H9 (cell line): ENCODE measurements at regions not wholly inside any gene's neighbourhood (a gene's known extent, or its start where the extent isn't known, plus 50 kb on each side); places are given as distances from the start of the nearest gene placed in this dataset.

Experiments used
- DNase-seq: peaks from one replicate; pipeline ENCODE4 v3.0.0-alpha.2; 2017
- H2AFZ ChIP-seq: one replicate; pipeline ENCODE4 v1.6.1; 2013; ENCODE audit warnings: mild to moderate bottlenecking, low read length, control low read depth, moderate library complexity
- H2AK5ac ChIP-seq: 2 replicates; pipeline ENCODE4 v1.6.1; 2013; ENCODE audit warnings: low read length, control low read depth, mixed read lengths; ENCODE audit not compliant: insufficient read length
- H2BK120ac ChIP-seq: one replicate; pipeline ENCODE4 v1.6.1; 2013; ENCODE audit warnings: low read depth, mild to moderate bottlenecking, low read length, control low read depth, inconsistent platforms; ENCODE audit not compliant: poor library complexity, severe bottlenecking
- H2BK12ac ChIP-seq: 2 replicates; pipeline ENCODE4 v1.6.1; 2013; ENCODE audit warnings: low read length, control low read depth, mixed read lengths, low read depth; ENCODE audit not compliant: insufficient read length
- H2BK15ac ChIP-seq: 2 replicates; pipeline ENCODE4 v1.6.1; 2013; ENCODE audit warnings: low read depth, low read length, control low read depth
- H2BK20ac ChIP-seq: one replicate; pipeline ENCODE4 v1.6.1; 2013; ENCODE audit warnings: low read depth, mild to moderate bottlenecking, low read length, control low read depth, inconsistent platforms; ENCODE audit not compliant: poor library complexity, severe bottlenecking
- H2BK5ac ChIP-seq: 2 replicates; pipeline ENCODE4 v1.6.1; 2013; ENCODE audit warnings: low read length, control low read depth, mixed read lengths; ENCODE audit not compliant: insufficient read length
- H3K14ac ChIP-seq: 2 replicates; pipeline ENCODE4 v1.6.1; 2013; ENCODE audit warnings: low read length, control low read depth; ENCODE audit not compliant: insufficient read depth
- H3K18ac ChIP-seq: 2 replicates; pipeline ENCODE4 v1.6.1; 2013; ENCODE audit warnings: low read depth, mild to moderate bottlenecking, mixed read lengths, low read length, control low read depth; ENCODE audit not compliant: insufficient read length
- H3K23ac ChIP-seq: 2 replicates; pipeline ENCODE4 v1.6.1; 2013; ENCODE audit warnings: low read length, control low read depth, mixed read lengths, low read depth; ENCODE audit not compliant: insufficient read length
- H3K23me2 ChIP-seq: 2 replicates; pipeline ENCODE4 v1.6.1; 2013; ENCODE audit warnings: low read depth, mild to moderate bottlenecking, mixed read lengths, low read length, control low read depth; ENCODE audit not compliant: insufficient read length, poor library complexity, severe bottlenecking
- H3K27ac ChIP-seq: 2 replicates; pipeline ENCODE4 v1.5.1; 2013; ENCODE audit warnings: low read length, control low read depth, mixed read lengths, low read depth; ENCODE audit not compliant: insufficient read length
- H3K27me3 ChIP-seq: 2 replicates; pipeline ENCODE4 v1.6.1; 2013; ENCODE audit warnings: low read length, control low read depth, inconsistent platforms; ENCODE audit not compliant: insufficient read depth
- H3K4ac ChIP-seq: 2 replicates; pipeline ENCODE4 v1.6.1; 2013; ENCODE audit warnings: low read depth, mild to moderate bottlenecking, control low read depth, inconsistent platforms, low read length, moderate library complexity
- H3K4me1 ChIP-seq: 2 replicates; pipeline ENCODE4 v1.6.1; 2013; ENCODE audit warnings: low read length, control low read depth, inconsistent platforms; ENCODE audit not compliant: insufficient read depth
- H3K4me2 ChIP-seq: 2 replicates; pipeline ENCODE4 v1.6.1; 2013; ENCODE audit warnings: low read length, control low read depth, mixed read lengths; ENCODE audit not compliant: insufficient read length, insufficient read depth
- H3K56ac ChIP-seq: 2 replicates; pipeline ENCODE4 v1.6.1; 2013; ENCODE audit warnings: low read depth, mild to moderate bottlenecking, mixed read lengths, low read length, control low read depth; ENCODE audit not compliant: insufficient read length
- H3K79me1 ChIP-seq: 2 replicates; pipeline ENCODE4 v1.6.1; 2013; ENCODE audit warnings: low read depth, mild to moderate bottlenecking, moderate library complexity, low read length, control low read depth, inconsistent platforms; ENCODE audit not compliant: insufficient read depth, poor library complexity, severe bottlenecking
- H3K79me2 ChIP-seq: 2 replicates; pipeline ENCODE4 v1.6.1; 2013; ENCODE audit warnings: low read length, control low read depth, inconsistent platforms; ENCODE audit not compliant: insufficient read depth
- H3K9ac ChIP-seq: 2 replicates; pipeline ENCODE4 v1.6.1; 2013; ENCODE audit warnings: low read length, control low read depth, mixed read lengths; ENCODE audit not compliant: insufficient read length; ENCODE audit errors: extremely low read depth
- H3K9me3 ChIP-seq: one replicate; pipeline ENCODE4 v1.6.1; 2013; ENCODE audit warnings: low read depth, low read length, inconsistent platforms; ENCODE audit not compliant: control insufficient read depth
- H3T11ph ChIP-seq: one replicate; pipeline ENCODE4 v1.6.1; 2013; ENCODE audit warnings: mild to moderate bottlenecking, low read length, control low read depth, inconsistent platforms
- H4K20me1 ChIP-seq: one replicate; pipeline ENCODE4 v1.6.1; 2013; ENCODE audit not compliant: control insufficient read depth, insufficient read length, insufficient read depth
- H4K5ac ChIP-seq: 2 replicates; pipeline ENCODE4 v1.6.1; 2013; ENCODE audit warnings: low read depth, mild to moderate bottlenecking, mixed read lengths, low read length, control low read depth; ENCODE audit not compliant: insufficient read length
- H4K8ac ChIP-seq: replicated peaks from 2 replicates; pipeline ENCODE4 v1.6.1; 2013; ENCODE audit warnings: low read length, control low read depth, mixed read lengths, low read depth; ENCODE audit not compliant: insufficient read length
- H4K91ac ChIP-seq: 2 replicates; pipeline ENCODE4 v1.6.1; 2013; ENCODE audit warnings: low read depth, mild to moderate bottlenecking, moderate library complexity, mixed read lengths, low read length, control low read depth; ENCODE audit not compliant: insufficient read length
- H3K27ac Mint-ChIP-seq, 3 experiments: 2 replicates in 2 of 3; 3 replicates in 1 of 3; pipeline ENCODE4 v1.8.0; 2020 to 2021; ENCODE audit warnings: mixed read lengths in 3 of 3, mild to moderate bottlenecking in 1 of 3, moderate library complexity in 1 of 3
- H3K27me3 Mint-ChIP-seq: 2 replicates; pipeline ENCODE4 v1.8.0; 2021; ENCODE audit warnings: low read depth, mild to moderate bottlenecking, moderate library complexity, mixed read lengths
- H3K36me3 Mint-ChIP-seq, 3 experiments: 2 replicates in 2 of 3; 3 replicates in 1 of 3; pipeline ENCODE4 v1.8.0; 2020 to 2021; ENCODE audit warnings: low read depth in 3 of 3, mixed read lengths in 3 of 3; ENCODE audit not compliant: insufficient read depth in 1 of 3
- H3K4me1 Mint-ChIP-seq, 2 experiments: 2 replicates each; pipeline ENCODE4 v1.8.0; 2020; ENCODE audit warnings: mixed read lengths in 2 of 2
- H3K4me3 Mint-ChIP-seq, 2 experiments: 2 replicates in 1 of 2; 3 replicates in 1 of 2; pipeline ENCODE4 v1.8.0; 2020 to 2021; ENCODE audit warnings: mild to moderate bottlenecking in 2 of 2, mixed read lengths in 2 of 2, moderate library complexity in 1 of 2
- H3K9me3 Mint-ChIP-seq, 2 experiments: 2 replicates in 1 of 2; 3 replicates in 1 of 2; pipeline ENCODE4 v1.8.0; 2020; ENCODE audit warnings: mild to moderate bottlenecking in 2 of 2, mixed read lengths in 2 of 2, moderate library complexity in 1 of 2
- WGBS: extraction: QIAGEN DNeasy Blood & Tissue Kit; methylation state at CpG from one replicate; pipeline ENCODE4 v1.1.7; 2013; ENCODE audit warnings: missing lambda C conversion rate, low lambda C conversion rate, mixed read lengths; ENCODE audit not compliant: insufficient read length; ENCODE audit errors: extremely low coverage; 5-methylcytosine and 5-hydroxymethylcytosine counted together
- TF ChIP-seq, protein P1 (sequence below): fragments of 200-600 bp; sonication (generic); conservative IDR thresholded peaks from 3 replicates; pipeline ENCODE4 v1.8.0; 2021; ENCODE audit warnings: antibody characterized with exemption, mild to moderate bottlenecking

DNA sequence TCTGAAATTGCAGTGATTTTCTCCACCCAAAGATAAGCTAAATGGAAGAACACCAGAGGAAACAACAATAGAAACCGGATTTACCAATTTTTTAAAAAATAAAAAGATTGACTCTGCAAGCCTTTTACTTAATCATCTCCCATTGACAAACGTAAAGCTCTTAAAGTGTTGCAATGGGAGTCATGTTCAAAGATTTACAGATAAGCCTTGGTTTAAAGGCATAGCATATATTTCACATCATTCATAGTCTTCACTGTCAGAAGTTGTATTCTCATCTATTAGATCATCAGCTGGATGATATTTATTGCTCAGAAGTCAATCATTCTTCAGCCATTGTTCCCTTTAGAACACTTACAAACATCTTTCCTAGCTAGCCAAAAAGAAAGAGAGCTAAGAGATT, 397.6 kb downstream of the GBE1 start:
- no peak overlapping the region for H2AFZ ChIP-seq
- H3K4ac ChIP-seq: no peak overlapping the region
- H3K18ac ChIP-seq: no peak overlapping the region
- no peak overlapping the region for H2BK20ac ChIP-seq
- no peaks in the 10 kb centered on the region for H3K27me3 ChIP-seq
- H3K56ac ChIP-seq: no peak overlapping the region
- no peaks in the 10 kb centered on the region for H4K20me1 ChIP-seq
- H3T11ph ChIP-seq: no peak overlapping the region
- no CpG with 5 or more reads among the region's 2 CpGs for WGBS
- no peaks in the 10 kb centered on the region for H3K23me2 ChIP-seq
- no peak overlapping the region for H3K14ac ChIP-seq
- no peak overlapping the region for H4K91ac ChIP-seq
- Mint-ChIP-seq H3K4me3 (no peak overlapping the region), H3K4me1 (no peaks in the 10 kb centered on the region), H3K27me3 (no peaks in the 10 kb centered on the region), H3K36me3 (peaks cover 0 to 4% (median 1%) of the 10 kb centered on the region in 3 experiments; a peak in 2 of 7 replicates), H3K27ac (no peak overlapping the region), H3K9me3 (peaks cover 6 to 11% of the 10 kb centered on the region in 2 experiments; a peak in 4 of 5 replicates)
- no peak overlapping the region for H2BK12ac ChIP-seq
- H3K4me1 ChIP-seq: no peaks in the 10 kb centered on the region
- no peaks in the 10 kb centered on the region for H3K79me1 ChIP-seq
- H2BK5ac ChIP-seq: no peak overlapping the region
- no peak overlapping the region for H3K9ac ChIP-seq
- no peak overlapping the region for H4K5ac ChIP-seq
- TF ChIP-seq, protein P1, sequence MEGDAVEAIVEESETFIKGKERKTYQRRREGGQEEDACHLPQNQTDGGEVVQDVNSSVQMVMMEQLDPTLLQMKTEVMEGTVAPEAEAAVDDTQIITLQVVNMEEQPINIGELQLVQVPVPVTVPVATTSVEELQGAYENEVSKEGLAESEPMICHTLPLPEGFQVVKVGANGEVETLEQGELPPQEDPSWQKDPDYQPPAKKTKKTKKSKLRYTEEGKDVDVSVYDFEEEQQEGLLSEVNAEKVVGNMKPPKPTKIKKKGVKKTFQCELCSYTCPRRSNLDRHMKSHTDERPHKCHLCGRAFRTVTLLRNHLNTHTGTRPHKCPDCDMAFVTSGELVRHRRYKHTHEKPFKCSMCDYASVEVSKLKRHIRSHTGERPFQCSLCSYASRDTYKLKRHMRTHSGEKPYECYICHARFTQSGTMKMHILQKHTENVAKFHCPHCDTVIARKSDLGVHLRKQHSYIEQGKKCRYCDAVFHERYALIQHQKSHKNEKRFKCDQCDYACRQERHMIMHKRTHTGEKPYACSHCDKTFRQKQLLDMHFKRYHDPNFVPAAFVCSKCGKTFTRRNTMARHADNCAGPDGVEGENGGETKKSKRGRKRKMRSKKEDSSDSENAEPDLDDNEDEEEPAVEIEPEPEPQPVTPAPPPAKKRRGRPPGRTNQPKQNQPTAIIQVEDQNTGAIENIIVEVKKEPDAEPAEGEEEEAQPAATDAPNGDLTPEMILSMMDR: no peak
- H2BK15ac ChIP-seq: no peak overlapping the region
- no peak overlapping the region for H2BK120ac ChIP-seq
- no peak overlapping the region for H3K27ac ChIP-seq
- H3K79me2 ChIP-seq: no peaks in the 10 kb centered on the region
- H4K8ac ChIP-seq: no peak overlapping the region
- no peak overlapping the region for H2AK5ac ChIP-seq
- H3K9me3 ChIP-seq: no peaks in the 10 kb centered on the region
- no peak overlapping the region for H3K4me2 ChIP-seq
- DNase-seq: no peak
- H3K23ac ChIP-seq: no peak overlapping the region
